Activated CD4-positive, CD25-positive, alpha-beta regulatory T cell treated with anti-CD3 and anti-CD28 coated beads, Interleukin-2, amount 50 U/mL, for 16 hours (primary cell): ENCODE measurements at regions not wholly inside any gene's neighbourhood (a gene's known extent, or its start where the extent isn't known, plus 50 kb on each side); places are given as distances from the start of the nearest gene placed in this dataset.

ENCODE experiments used
- DNase-seq: peaks from one replicate; pipeline ENCODE4 v3.0.0-alpha.2; 2020; ENCODE audit warnings: low read depth, low spot score

DNA sequence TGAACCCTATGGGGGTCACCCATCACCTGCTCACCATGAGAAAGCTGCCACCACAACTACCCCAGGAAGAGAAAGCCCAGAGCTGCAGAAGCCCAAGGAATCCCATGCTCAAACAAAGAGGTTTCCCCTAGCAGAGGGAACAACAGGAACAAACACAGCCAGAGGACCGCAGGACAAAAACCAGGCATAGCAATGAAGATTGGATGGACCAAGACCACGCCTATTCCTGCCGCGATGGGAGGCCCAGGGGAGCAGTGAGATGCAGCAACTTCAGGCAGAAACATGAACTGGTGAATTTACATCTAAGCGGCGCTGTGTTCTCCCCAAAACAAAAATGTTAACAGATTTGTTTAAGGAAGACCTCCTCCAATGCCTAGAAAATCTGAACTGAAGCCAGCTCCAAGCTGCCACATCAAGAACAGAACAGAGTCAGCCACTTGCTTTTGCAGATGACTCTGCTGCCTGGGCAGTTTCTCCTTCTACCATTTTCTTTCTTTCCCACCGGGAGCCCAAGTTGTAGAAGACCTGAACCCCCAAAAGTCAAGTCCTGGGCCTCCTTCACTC lies 134.2 kb upstream of the NEBL start:
- DNase-seq, result no peak

DNA sequence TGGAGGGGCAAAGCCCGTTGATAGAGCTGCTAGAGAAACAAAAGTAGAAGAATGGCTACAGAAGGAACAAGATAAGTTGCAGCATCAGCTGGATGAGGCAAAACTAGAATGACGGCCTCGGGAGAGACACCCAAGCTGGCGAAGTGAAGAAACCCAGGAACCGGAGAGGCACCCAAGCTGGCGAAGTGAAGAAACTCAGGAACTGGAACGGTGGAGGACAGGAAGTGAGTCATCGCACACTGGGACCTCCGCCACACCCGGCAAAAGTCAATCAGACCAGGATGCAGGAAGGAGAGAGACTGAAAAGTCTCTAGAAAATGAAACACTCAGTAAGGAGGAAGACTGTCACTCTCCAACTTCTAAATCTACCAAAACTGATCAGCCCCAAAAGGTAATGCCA lies 133.0 kb upstream of the NEBL start:
- DNase-seq, result no peak

DNA sequence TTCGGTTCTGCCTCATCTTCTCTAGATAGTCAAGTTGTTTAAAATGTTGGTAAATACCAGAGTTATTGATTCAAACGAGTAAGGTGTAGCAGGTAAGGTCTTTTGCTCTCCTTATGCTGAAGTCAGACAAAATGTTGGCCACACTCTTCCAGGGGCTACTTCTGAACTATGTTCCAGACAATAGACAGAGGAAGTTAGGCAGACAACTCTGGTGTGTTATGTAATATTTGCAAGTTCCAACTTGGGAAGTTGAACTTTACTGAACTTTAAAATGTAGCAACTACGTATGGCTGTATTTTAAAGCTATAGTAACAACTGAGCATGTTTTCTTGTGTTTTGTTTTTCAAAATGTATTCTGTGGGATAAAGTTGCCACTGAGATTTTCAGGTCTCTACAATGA lies 125.7 kb upstream of the NEBL start:
- DNase-seq, result no peak

DNA sequence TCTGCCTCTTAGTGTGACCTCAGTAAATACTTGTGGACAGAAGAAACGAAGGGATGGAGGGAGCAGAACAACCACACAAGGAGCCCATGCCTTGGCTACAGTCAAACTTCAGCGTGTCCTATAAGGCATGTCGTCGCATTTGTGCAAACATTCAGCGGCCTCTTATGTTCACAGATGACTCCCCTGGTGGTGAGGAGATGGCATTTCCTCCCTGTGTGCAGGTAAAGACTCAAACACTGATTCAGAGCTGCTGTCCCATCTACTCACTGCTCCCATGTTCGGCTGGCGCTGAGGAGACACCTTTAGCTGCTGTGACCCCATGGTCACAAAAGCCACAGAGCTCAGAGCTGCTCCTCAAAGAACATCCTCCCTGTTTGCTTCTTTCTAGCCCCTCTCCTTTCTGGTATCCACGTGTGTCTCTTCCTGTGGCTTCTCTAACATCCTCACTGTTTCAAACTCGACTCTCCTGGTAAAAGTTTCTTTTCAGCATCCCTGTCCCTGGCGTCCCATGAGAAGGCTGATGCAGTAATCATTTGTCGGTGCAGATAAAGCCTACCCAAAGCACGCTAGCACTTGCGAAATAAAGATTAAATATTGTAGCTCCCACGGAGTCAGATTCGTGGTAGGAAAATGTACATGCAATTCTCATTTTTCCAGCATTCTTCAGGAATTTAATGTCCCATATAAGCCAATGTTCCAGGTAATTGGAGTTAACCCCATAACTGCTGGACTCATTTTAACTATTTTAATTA lies 124.9 kb upstream of the NEBL start:
- DNase-seq, result no peak

DNA sequence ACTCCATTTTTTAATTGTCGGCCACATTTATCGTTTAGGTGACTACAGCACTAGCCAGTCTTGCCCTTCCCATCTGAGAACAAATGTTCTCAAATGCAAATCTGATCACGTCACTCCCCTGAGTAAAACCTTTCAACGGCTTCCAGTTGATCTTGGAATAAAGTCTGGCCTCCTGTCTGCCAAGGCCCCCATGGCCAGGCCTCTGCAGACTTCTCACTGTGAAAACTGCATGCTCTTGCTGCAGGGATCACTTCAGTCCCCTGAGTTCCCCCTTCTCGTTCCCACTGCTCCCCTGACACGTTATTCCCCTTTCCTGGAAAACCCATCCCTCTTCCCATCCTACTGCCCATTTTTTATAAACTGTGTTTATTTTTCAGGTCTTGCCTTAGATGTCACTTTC lies 124.1 kb upstream of the NEBL start:
- no peak for DNase-seq

DNA sequence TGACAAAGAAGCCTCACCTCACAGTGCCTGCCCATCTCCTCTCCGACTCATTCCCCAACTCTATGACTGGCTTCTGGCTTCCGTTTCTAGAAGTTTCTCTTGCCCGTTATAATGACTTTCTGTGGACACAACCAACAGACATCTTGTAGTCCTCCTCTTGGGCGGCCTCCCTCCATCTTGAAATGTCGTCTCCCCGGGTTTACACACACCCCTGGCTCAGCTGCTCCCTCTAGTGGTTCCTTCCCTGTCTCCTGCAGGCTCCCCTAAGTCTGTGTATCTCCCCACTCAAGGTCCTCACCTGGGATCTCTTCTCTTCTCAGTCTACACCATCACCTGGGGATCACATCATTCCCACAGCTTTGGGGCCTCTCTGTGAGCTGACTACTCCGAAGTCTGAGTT lies 123.4 kb upstream of the NEBL start:
- DNase-seq, result no peak

DNA sequence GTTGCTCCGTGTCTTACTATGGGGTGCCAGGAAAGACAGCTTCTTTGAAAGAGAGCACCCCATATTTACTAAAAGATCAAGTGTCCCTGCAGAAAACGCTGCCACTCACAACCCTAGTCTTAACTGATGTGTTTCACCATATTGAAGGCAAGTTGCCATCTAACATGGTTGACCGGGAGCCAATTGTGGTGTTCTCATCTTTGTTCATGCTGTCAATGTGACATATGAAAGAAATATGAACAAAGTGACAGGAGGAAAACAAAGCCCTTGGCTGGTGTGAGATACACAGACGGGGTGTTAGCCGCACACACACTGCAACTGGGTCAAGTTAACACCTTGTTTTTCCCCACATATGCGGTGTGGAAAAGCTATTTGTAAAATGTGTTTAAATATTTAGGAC lies 122.3 kb upstream of the NEBL start:
- DNase-seq, result no peak

DNA sequence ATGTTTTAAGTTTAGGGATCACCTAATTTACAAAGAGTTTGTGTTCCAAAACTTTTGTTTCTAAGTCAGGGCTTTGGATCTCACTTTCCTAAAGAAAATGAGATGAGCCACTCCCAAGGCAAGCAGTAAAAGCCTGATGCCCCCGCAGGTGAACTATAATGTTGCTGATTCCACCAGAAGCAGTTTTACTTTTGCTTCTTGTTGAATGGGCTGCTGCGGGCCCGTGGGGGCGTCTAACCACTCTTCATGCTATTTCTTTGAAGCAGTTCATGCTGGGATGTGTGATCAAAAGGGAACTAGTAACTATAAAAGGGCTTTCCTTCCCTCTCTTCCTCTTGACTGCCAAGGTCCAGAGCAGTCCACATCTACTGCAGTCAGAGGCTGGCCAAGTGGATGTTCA lies 118.7 kb upstream of the NEBL start:
- DNase-seq, result no peak

DNA sequence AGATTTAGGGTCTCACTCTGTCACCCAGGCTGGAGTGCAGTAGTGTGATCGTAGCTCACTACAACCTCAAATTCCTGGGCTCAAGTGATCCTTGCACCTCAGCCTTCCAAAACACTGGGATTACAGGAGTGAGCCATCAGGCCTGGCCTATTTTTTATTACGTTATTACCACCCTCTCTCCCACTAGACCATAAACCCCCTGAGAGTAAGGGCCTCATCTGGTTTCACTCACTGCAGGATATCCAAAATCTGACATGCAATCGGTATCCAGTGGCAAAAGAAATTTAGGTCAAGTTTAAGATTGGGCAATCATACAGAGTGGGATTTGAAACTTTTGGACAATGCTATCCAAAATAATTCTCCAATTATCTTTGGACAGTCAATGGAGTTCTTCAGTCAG lies 117.0 kb upstream of the NEBL start:
- no peak for DNase-seq

DNA sequence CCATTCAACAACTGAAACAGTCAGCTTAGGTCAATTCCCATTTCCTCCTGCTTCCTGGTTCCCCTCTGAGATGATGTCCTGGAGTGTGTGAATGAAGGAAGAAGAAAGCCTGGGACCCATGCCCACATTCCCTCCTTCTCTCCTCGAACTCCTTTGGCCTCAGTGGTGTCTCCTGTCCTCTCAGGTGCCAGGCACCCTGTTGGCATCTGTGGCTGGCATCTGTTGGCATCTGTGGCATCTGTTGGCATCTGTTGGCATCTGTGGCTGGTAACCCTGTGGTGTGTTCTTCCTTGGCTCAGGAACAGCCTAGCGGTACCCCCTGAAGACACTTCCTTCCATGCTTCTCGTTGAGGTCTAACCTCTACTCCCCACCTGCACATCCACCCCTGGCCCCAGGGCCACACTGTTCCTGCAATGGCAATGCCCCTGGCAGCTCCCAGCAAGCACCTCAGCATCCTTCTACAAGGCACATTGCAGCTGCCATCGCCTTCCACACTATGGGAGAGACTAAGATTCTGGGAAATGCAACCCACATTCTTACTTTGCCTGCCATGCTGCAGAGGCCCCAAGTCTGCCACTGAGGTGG lies 114.4 kb upstream of the NEBL start:
- DNase-seq, result no peak

DNA sequence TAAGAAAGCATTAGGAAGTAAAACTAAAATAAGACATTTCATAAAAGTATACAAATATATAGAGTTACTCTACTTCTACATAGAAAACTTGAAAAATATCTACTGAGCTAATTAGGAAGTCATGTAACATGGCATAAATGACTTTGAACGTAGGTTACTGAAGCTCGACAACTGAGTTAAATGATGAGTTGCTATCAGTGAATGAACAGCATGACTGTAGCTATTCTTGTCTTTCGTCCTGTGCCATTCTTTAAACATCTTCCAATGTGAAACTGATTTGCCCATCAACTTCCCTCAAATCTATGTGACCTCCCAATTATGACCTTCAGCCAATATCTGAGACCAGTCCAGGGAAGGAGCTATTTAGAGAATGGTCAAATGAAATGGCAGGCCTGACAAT lies 113.5 kb upstream of the NEBL start:
- no peak for DNase-seq

DNA sequence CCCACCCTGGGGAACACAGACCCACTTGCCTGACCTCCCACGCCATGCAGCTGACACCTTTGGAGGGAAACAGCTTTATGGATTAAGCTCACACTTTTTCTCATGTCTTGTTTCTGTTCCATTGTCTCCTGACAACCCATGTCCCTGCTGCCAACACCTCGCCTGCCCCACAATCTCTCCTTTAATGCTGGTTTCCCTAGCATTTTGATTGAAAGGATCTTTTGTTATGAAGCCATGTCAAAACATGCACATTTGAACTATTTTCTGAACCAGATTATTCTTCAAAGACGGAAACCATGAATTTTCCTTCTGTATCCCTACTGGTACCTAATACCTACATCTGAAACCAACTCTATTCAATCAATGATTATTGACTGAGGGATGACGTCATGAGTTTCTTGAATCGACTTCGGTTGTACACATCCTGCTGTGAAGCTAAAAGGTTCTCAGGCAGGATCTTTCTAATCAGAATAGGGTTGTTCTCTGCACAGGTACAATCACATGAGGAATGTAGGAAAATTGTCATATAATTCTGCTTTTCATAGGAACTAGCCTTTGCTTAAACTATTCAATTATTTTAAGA lies 106.2 kb upstream of the NEBL start:
- DNase-seq, result no peak

DNA sequence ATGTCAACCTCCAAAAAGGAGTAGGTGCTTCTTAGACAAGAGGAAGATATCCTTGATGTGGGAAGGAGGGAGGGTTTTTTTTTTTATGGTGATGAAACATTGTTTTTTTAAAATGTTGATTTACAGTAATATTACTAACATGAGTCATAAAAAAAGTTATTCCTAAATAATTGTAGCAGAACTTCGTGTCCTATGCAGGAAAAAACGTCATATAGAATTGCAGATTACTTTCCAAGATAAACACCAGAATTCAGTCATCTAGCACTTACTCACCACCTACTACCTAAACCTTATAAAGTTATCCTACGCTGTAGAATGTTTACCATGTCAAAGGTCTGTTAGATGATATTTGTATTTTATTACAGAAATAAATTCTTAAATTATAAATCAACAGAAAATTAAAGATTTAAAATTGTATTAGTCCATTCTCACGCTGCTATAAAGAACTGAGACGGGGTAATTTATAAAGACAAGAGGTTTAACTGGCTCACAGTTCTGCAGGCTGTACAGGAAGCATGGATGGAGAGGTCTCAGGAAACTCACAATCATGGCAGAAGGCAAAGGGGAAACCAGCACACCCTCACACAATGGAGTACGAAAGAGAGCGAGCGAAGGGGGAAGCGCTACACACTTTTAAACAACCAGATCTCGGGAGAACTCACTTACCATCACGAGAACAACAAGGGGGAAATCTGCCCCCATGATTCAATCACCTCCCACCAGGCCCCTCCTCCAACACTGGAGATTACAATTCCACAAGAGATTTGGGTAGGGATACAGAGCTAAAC lies 105.2 kb upstream of the NEBL start:
- DNase-seq, result no peak

DNA sequence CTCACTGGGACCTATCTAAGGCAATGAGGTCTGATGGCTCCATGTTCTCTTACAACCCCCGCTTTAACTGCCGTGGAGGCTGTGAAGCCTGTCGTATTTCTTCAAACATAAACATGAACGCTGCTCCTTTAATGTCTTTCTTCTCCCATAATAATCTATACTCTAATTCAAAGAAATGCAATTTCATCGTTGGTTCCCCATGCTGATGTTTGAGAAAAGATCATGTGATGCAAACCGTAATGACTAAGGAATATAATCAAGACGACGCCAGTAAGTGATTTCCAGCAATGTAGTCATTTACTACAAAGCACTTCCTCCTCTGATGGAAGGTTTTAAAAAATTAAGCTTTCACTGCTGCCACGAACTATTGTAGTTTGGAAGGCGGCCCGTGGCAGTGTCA lies 102.6 kb upstream of the NEBL start:
- DNase-seq, result no peak

DNA sequence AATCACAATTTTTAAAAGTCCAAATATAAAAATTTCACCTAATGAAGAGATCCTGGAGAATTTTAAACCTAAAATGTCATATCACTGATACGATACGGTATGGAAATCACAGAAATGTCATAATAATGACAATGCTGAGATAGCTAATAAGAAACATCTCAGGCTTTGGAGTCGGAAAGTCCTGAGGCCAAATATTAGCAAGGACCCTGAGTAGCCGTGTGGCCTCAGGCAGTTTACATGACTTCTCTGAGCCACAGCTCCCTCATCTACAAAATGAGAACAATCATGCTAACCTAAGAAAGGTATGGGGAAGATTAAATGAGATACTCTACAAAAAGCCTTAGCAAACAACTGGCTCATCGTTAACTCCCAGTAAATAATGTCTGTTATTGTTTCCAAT lies 100.9 kb upstream of the NEBL start:
- DNase-seq, result no peak

DNA sequence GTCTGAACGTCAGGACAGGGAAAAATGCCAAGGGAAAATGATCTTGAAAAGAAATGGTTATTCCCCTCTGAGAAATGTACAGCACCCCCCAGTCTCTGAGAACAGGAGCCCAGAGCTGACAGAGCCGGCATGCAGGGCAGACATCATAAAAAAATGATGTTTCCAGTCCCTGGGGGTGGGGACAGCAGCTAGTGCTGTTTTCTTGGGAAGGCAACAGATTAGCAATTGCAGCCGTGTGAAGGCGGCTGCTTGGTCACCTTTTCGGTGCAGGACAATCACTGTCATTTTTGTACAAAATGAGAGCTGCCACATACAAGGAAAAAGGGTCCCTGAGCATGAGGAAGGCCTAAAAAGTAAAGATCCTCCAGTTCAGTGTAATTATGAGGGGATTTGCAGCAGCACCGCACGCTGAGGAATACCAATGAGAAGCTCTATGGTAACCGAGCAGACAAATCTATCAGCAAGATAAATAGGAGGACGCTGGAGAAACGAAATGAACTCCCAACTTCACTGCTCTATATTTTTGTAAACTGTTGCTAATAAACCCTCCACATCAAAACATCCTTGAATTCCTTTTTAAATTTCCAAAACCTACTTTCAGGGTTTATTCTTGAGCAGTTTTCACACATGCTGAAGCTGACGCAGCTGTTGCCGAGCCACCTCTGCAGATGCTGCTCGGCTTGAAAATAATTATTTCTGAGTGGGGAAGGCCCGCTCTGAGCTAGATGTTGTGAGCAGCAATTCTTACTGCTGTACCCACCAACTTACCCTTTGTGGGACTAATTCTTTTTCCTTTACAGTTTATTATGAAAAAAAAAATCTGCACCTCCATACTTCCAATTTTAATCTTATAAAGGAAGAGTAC lies 98.2 kb upstream of the NEBL start:
- no peak for DNase-seq

DNA sequence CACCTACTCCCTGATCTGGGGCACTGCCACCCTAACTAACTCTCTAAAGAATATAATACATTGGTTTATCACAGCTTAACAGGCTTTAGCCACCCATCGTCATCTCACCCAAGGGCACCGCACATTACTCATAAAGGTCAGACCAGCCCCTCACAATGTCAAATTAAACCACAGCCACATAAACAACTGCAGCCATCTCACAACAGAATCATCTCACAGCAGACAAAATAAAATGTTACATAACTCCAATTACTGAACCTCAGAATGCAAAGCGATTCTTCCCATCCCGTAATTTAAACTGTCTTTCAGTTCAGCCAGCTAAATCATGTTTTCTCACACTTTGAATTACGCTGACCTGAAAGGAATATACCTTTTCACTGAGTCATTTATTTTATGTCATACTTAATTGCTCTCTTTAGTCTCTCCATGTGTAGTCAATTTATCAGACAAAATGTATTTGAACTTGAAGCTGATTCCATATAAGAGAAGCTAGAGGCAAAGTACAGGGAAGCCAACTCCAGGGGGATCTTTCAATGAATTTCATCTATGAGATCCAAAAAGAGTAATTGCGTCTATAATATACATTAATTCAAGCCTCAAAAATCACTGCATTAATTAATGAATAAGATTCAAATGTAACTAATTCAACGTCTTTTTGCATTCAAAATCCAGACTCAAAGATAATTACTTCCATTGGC lies 96.9 kb upstream of the NEBL start:
- no peak for DNase-seq

DNA sequence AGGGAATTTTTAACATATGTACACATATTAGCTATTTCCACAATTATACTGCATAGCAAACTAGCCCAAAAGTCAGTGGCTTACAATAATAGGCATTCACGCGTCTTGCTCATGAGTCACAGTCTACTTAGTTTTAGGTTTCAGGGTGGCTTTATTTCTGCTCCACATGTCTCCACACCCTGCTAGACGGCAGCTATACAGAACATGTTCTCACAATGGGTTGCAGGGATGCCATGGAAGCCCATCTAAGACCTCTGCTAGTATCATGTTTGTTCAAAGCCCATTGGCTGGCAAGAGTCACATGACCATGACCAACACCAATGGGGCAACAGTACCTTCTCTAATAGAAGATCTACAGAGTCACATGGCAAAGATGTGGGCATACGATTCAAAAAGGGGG lies 96.3 kb upstream of the NEBL start:
- no peak for DNase-seq

DNA sequence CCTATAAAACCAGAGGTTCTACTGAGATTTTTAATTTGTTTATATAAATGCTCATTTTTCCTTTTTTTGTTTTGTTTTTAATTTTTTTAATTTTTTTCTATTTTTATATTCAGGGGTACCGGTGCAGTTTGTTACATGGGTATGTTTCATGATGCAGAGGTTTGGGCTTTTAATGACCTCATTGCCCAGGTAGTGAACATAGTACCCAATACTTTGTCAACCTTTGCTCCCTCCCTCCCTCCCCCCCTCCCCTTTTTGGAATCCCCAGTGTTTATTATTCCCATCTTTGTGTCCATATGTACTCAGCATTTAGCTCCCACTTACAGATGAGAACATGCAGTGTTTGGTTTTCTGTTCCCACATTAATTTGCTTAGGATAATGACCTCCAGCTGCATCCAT lies 94.4 kb upstream of the NEBL start:
- DNase-seq, result no peak

DNA sequence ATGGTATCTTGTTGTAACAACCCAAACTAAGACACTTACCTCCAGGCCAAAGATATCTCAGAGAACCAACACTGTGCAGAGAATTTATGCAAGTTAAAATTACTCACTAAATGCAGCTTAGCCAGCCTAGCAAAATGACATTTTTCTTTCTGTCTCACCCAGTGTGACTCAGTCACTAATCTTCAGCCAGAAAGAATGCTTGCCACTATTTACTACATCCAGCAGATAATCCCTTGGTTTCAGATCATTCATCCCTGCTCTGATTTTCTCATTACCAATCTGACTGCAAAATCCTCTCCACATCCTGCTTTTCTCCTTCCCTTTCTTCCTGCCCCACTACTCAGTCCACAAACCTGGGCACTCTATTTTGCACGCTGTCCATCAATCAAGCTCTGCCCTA lies 93.5 kb upstream of the NEBL start:
- DNase-seq, result no peak
